ENCODE measurements at regions not wholly inside any gene's neighbourhood (a gene's known extent, or its start where the extent isn't known, plus 50 kb on each side); places are given as distances from the start of the nearest gene placed in this dataset.

DNA sequence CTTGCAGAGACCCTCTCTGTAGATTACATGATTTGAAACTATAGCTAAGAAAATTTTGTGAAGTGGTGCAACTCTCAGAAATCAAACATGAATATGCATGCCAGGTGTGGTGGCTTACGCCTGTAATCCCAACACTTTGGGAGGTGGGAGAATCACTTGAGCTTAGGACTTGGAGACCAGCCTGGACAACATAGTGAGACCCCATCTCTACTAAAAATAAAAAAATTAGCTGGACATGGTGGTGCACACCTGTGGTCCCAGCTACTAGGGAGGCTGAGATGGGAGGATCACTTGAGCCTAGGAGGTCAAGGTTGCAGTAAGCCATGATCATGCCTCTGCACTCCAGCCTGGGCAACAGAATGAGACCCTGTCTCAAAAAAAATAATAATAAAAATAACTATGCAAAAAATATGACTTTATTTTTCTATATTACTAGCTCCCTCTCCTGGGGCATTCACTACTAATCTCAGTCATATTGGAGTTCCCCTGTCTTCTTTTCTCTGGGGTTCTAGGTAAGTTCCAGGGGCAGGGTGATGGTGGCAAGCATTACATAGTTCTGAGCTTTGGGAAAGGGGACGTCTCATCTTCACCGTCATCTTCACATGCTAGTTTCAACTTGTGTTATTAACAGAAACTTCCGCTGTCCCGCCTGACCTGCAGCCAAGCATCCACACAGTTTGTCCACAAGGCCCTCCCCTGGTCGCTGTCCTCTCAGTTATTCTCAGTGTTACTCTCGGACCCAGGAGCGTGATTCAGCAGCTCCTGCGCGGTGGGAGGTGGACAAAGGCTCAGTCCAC, 96.8 kb upstream of the MBOAT2 start (continued):
- TF ChIP-seq ZBTB39 (CRISPR knock-in tag; IDR thresholded peaks at IDR 0.05), result no peak
- TF ChIP-seq ZNF704 (CRISPR knock-in tag; IDR thresholded peaks at IDR 0.05; ENCODE audit: borderline replicate concordance), result no peak
- no peak for TF ChIP-seq ZNF761 (CRISPR knock-in tag; conservative IDR thresholded peaks at IDR 0.05)
- TF ChIP-seq NR2C2 (CRISPR knock-in tag; IDR thresholded peaks at IDR 0.05; ENCODE audit: borderline replicate concordance), result no peak
- TF ChIP-seq NR2F6 (IDR thresholded peaks at IDR 0.05), result no peak
- no peak for TF ChIP-seq NR2F6 (CRISPR knock-in tag; IDR thresholded peaks at IDR 0.05)
- TF ChIP-seq ZNF143 (CRISPR knock-in tag; IDR thresholded peaks at IDR 0.05), result no peak
- no peak for TF ChIP-seq ATRX (CRISPR knock-in tag; IDR thresholded peaks at IDR 0.05; ENCODE audit: borderline replicate concordance)
- TF ChIP-seq KLF6 (CRISPR knock-in tag; IDR thresholded peaks at IDR 0.05), result no peak

GRCh38 chr2:9099341-9099751, 95.9 kb upstream of the MBOAT2 start:
- peak overlapping the region; percentile 15; the same call in 1 of the 2 replicates for H3K4me2 ChIP-seq (ENCODE audit: low read depth, low read length)
- no peaks in the 10 kb centered on the region for H3K79me2 ChIP-seq (ENCODE audit: insufficient read depth, low read length)
- in situ Hi-C loops (cut with HindIII; ENCODE audit: extremely low pct_ligation_motif_present, low pct_unique_long_range_greater_than_20kb) (no loop called here), intact Hi-C loops (cut with micrococcal nuclease; ENCODE audit: unreplicated experiment) (no loop called here)
- peak; percentile 57 for DNase-seq (ENCODE audit: low spot score)
- no peak overlapping the region for H3K9ac ChIP-seq (ENCODE audit: insufficient read depth, low read depth, low read length)
- ATAC-seq, result peak; percentile 11; the same call in 1 of the 3 replicates
- no peaks in the 10 kb centered on the region for H4K20me1 ChIP-seq (ENCODE audit: insufficient read depth, low read length)
- H3K9me3 ChIP-seq (ENCODE audit: low read length), result no peaks in the 10 kb centered on the region
- WGBS (ENCODE audit: low lambda C conversion rate), result 11% methylated on average over 9 of the region's 9 CpGs
- no peak overlapping the region for H3K27ac ChIP-seq (ENCODE audit: extremely low read length, insufficient read depth, low read length)
- H3K4me3 ChIP-seq (replicated peaks in 1 of 3; ENCODE audit: insufficient read depth in 1 of 3, low read depth in 2 of 3, low read length in 3 of 3), result no peak overlapping the region
- CTCF ChIA-PET (ENCODE audit: low intra/inter-chr PET ratio, low total read pairs), result no interaction called here
- peaks cover 32% of the 10 kb centered on the region for H3K4me1 ChIP-seq (ENCODE audit: insufficient read depth, low read length)
- no peaks in the 10 kb centered on the region for H3K36me3 ChIP-seq (replicated peaks in 1 of 2; ENCODE audit: control insufficient read depth in 1 of 2, insufficient read depth in 2 of 2, low read length in 2 of 2)
- BruUV-seq (replicated peaks), result no TSS peak
- POLR2A ChIA-PET, result no interaction called here
- peaks cover 2 to 61% of the 10 kb centered on the region in 2 experiments; a peak in 4 of 5 replicates for H3K27me3 ChIP-seq (ENCODE audit: control insufficient read depth in 1 of 2, insufficient read depth in 2 of 2, low read length in 2 of 2)
- FAIRE-seq, result peak; percentile 43
- no peak overlapping the region for H2AFZ ChIP-seq (ENCODE audit: low read length)
- TF ChIP-seq ARHGAP35 (CRISPR knock-in tag; IDR thresholded peaks at IDR 0.05; ENCODE audit: borderline replicate concordance) (no peak), HMG20A (CRISPR knock-in tag; IDR thresholded peaks at IDR 0.05; ENCODE audit: borderline replicate concordance) (peak; percentile 73; the same call in 1 of the 2 replicates), AKAP8 (CRISPR knock-in tag; IDR thresholded peaks at IDR 0.05) (no peak), KLF15 (CRISPR knock-in tag; IDR thresholded peaks at IDR 0.05; ENCODE audit: borderline replicate concordance) (no peak), MTA1 (CRISPR knock-in tag; IDR thresholded peaks at IDR 0.05; ENCODE audit: borderline replicate concordance) (no peak), ZFP36L2 (CRISPR knock-in tag; IDR thresholded peaks at IDR 0.05) (no peak), ZSCAN25 (CRISPR knock-in tag; IDR thresholded peaks at IDR 0.05) (no peak), POLR2AphosphoS2 (IDR thresholded peaks at IDR 0.05; ENCODE audit: low read depth, low read length) (no peak), HIVEP1 (CRISPR knock-in tag; IDR thresholded peaks at IDR 0.05) (no peak), SALL1 (CRISPR knock-in tag; IDR thresholded peaks at IDR 0.05) (no peak), NRL (CRISPR knock-in tag; IDR thresholded peaks at IDR 0.05; ENCODE audit: borderline replicate concordance) (no peak)

Data from HepG2 (cell line).